ENCODE measurements at regions not wholly inside any gene's neighbourhood (a gene's known extent, or its start where the extent isn't known, plus 50 kb on each side); places are given as distances from the start of the nearest gene placed in this dataset.

DNA sequence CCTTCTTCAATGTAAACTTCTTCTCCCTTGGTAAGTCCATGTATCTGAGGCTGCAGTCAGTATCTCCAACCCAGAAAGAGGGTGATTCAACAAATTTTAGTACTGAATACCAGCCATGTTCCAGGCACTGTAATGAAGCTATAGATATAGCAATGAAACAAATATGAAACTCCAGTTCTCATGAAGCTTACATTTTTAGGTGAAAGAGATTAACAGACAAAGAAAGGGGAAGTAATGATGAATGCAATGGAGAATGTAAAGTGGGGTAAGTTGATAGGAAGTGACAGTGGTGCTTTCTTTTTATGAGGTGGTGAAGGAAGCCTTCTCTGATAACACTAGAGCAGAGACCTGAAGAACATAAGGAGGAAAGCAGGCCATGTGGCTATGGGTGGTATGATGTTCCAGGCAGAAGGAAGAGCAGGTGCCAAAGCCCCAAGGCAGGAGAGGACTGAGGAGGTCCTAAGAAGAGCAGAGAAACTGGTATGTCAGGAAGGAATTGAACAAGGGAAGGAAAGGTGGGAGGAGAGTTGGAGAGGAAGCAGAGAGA lies 143.6 kb downstream of the TFAP2B start:
- peak overlapping the region in 1 of 2 donors; percentile 39 for H3K27ac ChIP-seq (ENCODE audit: low read length in 2 of 2)

DNA sequence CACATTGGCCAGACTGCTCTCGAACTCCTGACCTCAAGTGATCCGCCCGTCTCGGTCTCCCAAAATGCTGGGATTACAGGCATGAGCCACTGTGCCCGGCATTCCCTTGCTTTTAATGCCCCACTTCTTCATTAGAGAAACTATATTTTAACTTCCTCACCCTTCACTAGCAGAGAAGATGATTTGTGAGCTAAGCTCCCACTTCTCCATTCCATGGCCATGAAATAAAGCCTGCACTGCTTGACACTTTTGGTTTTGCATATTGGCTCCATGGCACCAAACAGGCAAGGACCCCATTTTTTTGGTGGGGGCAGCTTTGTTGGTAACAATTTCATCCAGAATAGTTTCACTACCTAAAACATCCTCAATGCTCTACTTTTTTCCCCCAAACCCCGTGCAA lies 145.3 kb downstream of the TFAP2B start:
- WGBS (ENCODE audit: insufficient coverage), result 77% methylated on average over 4 of the region's 6 CpGs
- H3K4me3 Mint-ChIP-seq, result no peak overlapping the region

More for the DNA sequence above, 143.6 kb downstream of the TFAP2B start:
- Mint-ChIP-seq H3K27me3 (no peaks in the 10 kb centered on the region), H3K9me3 (ENCODE audit: insufficient read depth) (peaks cover 4% of the 10 kb centered on the region), H3K27ac (no peak overlapping the region), H3K4me1 (peaks cover 18% of the 10 kb centered on the region), H3K4me3 (no peak overlapping the region)
- Histone ChIP-seq H4K20me1 (ENCODE audit: control insufficient read depth, insufficient read depth, low read length, poor library complexity, severe bottlenecking) (no peaks in the 10 kb centered on the region), H2AFZ (ENCODE audit: insufficient read depth, low read depth, low read length, poor library complexity, severe bottlenecking) (peak overlapping the region; percentile 53), H3K9me3 (ENCODE audit: control extremely low read depth in 1 of 3, control insufficient read depth in 2 of 3, insufficient read depth in 1 of 3, low read length in 2 of 3) (no peaks in the 10 kb centered on the region), H3K79me2 (ENCODE audit: control insufficient read depth, insufficient read depth, low read length) (no peaks in the 10 kb centered on the region), H3K4me2 (replicated peaks; ENCODE audit: low read depth, low read length, poor library complexity, severe bottlenecking) (peak overlapping the region; percentile 20), H3K36me3 (replicated peaks in 1 of 2; ENCODE audit: control extremely low read depth in 1 of 2, control insufficient read depth in 1 of 2, extremely low read depth in 1 of 2, insufficient read depth in 2 of 2, low read length in 1 of 2) (no peaks in the 10 kb centered on the region), H3K9ac (ENCODE audit: low read length) (peak overlapping the region; percentile 9), H3K27me3 (replicated peaks in 1 of 4; ENCODE audit: control extremely low read depth in 1 of 4, control insufficient read depth in 3 of 4, insufficient read depth in 4 of 4, low read length in 3 of 4) (no peaks in the 10 kb centered on the region), H3K4me1 (ENCODE audit: control insufficient read depth in 2 of 2, insufficient read depth in 2 of 2, low read length in 2 of 2) (peaks cover 16 to 24% of the 10 kb centered on the region in 2 donors), H3K4me3 (ENCODE audit: control extremely low read depth in 1 of 5, extremely low read depth in 1 of 5, insufficient read depth in 1 of 5, low read depth in 2 of 5, low read length in 4 of 5) (peak overlapping the region in 1 of 5 experiments; percentile 0)
- TF ChIP-seq, protein P1, sequence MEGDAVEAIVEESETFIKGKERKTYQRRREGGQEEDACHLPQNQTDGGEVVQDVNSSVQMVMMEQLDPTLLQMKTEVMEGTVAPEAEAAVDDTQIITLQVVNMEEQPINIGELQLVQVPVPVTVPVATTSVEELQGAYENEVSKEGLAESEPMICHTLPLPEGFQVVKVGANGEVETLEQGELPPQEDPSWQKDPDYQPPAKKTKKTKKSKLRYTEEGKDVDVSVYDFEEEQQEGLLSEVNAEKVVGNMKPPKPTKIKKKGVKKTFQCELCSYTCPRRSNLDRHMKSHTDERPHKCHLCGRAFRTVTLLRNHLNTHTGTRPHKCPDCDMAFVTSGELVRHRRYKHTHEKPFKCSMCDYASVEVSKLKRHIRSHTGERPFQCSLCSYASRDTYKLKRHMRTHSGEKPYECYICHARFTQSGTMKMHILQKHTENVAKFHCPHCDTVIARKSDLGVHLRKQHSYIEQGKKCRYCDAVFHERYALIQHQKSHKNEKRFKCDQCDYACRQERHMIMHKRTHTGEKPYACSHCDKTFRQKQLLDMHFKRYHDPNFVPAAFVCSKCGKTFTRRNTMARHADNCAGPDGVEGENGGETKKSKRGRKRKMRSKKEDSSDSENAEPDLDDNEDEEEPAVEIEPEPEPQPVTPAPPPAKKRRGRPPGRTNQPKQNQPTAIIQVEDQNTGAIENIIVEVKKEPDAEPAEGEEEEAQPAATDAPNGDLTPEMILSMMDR (IDR thresholded peaks at IDR 0.05), result no peak
- no peak for TF ChIP-seq EZH2 (IDR thresholded peaks at IDR 0.05; ENCODE audit: borderline replicate concordance, insufficient read depth, low read depth, low read length, poor library complexity, severe bottlenecking)
- intact Hi-C loops (cut with micrococcal nuclease), result no loop called here
- peak; percentile 24 for DNase-seq
- ATAC-seq (ENCODE audit: low read depth), result peak; percentile 14
- ChIA-PET CTCF (no interaction called here), POLR2A (no interaction called here)

More for the DNA sequence above, 145.3 kb downstream of the TFAP2B start:
- Histone ChIP-seq H3K9ac (ENCODE audit: low read length) (no peak overlapping the region), H3K4me2 (replicated peaks; ENCODE audit: low read depth, low read length, poor library complexity, severe bottlenecking) (no peak overlapping the region), H3K36me3 (replicated peaks in 1 of 2; ENCODE audit: control extremely low read depth in 1 of 2, control insufficient read depth in 1 of 2, extremely low read depth in 1 of 2, insufficient read depth in 2 of 2, low read length in 1 of 2) (no peaks in the 10 kb centered on the region), H3K27me3 (replicated peaks in 1 of 4; ENCODE audit: control extremely low read depth in 1 of 4, control insufficient read depth in 3 of 4, insufficient read depth in 4 of 4, low read length in 3 of 4) (no peaks in the 10 kb centered on the region), H2AFZ (ENCODE audit: insufficient read depth, low read depth, low read length, poor library complexity, severe bottlenecking) (no peak overlapping the region), H3K4me1 (ENCODE audit: control insufficient read depth in 2 of 2, insufficient read depth in 2 of 2, low read length in 2 of 2) (peaks cover 16 to 25% of the 10 kb centered on the region in 2 donors), H3K4me3 (ENCODE audit: control extremely low read depth in 1 of 5, extremely low read depth in 1 of 5, insufficient read depth in 1 of 5, low read depth in 2 of 5, low read length in 4 of 5) (no peak overlapping the region), H3K27ac (ENCODE audit: low read length in 2 of 2) (no peak overlapping the region), H3K79me2 (ENCODE audit: control insufficient read depth, insufficient read depth, low read length) (no peaks in the 10 kb centered on the region), H4K20me1 (ENCODE audit: control insufficient read depth, insufficient read depth, low read length, poor library complexity, severe bottlenecking) (no peaks in the 10 kb centered on the region), H3K9me3 (ENCODE audit: control extremely low read depth in 1 of 3, control insufficient read depth in 2 of 3, insufficient read depth in 1 of 3, low read length in 2 of 3) (no peaks in the 10 kb centered on the region)
- ChIA-PET CTCF (no interaction called here), POLR2A (no interaction called here)
- TF ChIP-seq EZH2 (IDR thresholded peaks at IDR 0.05; ENCODE audit: borderline replicate concordance, insufficient read depth, low read depth, low read length, poor library complexity, severe bottlenecking), result no peak
- TF ChIP-seq, protein P1 (IDR thresholded peaks at IDR 0.05), result no peak
- intact Hi-C loops (cut with micrococcal nuclease), result no loop called here
- Mint-ChIP-seq H3K9me3 (ENCODE audit: insufficient read depth) (peaks cover 4% of the 10 kb centered on the region), H3K4me1 (peaks cover 21% of the 10 kb centered on the region), H3K27me3 (no peaks in the 10 kb centered on the region), H3K27ac (no peak overlapping the region)
- no peak for DNase-seq
- ATAC-seq (ENCODE audit: low read depth), result no peak

Measured in B cell (primary cell).